Ovary (tissue), 7 donors: ENCODE measurements at regions not wholly inside any gene's neighbourhood (a gene's known extent, or its start where the extent isn't known, plus 50 kb on each side); places are given as distances from the start of the nearest gene placed in this dataset.

ENCODE experiments used
- DNase-seq, 5 donors: peaks; one replicate each; pipeline ENCODE4 v3.0.0-alpha.2; 2019 to 2020
- H3K27ac ChIP-seq, 2 donors: fragments of 200-600 bp; one replicate each; pipeline versions ENCODE4 v1.5.1 to v1.8.0; 2019 to 2022
- H3K27me3 ChIP-seq: fragments of 200-600 bp; one replicate; pipeline ENCODE4 v1.8.0; 2022
- H3K36me3 ChIP-seq: fragments of 200-600 bp; sonication (generic); one replicate; pipeline ENCODE4 v1.5.1; 2019
- H3K4me1 ChIP-seq: one replicate; pipeline ENCODE4 v1.8.1; 2013; ENCODE audit warnings: mild to moderate bottlenecking, moderate library complexity; ENCODE audit not compliant: insufficient read depth
- H3K4me3 ChIP-seq: fragments of 200-600 bp; sonication (generic); one replicate; pipeline ENCODE4 v1.5.1; 2017
- H3K9me3 ChIP-seq, 2 donors: fragments of 200-600 bp in 1 of 2; sonication (generic) in 1 of 2; one replicate each; pipeline versions ENCODE4 v1.5.1 to v1.8.1; 2013 to 2019; ENCODE audit warnings: mild to moderate bottlenecking in 1 of 2, moderate library complexity in 1 of 2
- CTCF ChIP-seq, 3 donors: fragments of 450-650 bp in 2 of 3; fragments of 200-600 bp in 1 of 3; IDR thresholded peaks; one replicate each; pipeline versions ENCODE4 v1.5.1 to v1.8.0; 2016 to 2022; ENCODE audit warnings: antibody characterized with exemption in 3 of 3, mild to moderate bottlenecking in 1 of 3
- EP300 ChIP-seq: sonication (generic); formaldehyde crosslinking; IDR thresholded peaks from one replicate; pipeline ENCODE4 v1.6.1; 2017; ENCODE audit warnings: antibody characterized with exemption
- POLR2A ChIP-seq: fragments of 450-650 bp; IDR thresholded peaks from one replicate; pipeline ENCODE4 v1.6.1; 2017; ENCODE audit warnings: antibody characterized with exemption, mild to moderate bottlenecking, moderate library complexity
- WGBS, 3 donors: extraction: QIAGEN DNeasy Blood & Tissue Kit in 1 of 3; methylation state at CpG; one replicate each; pipeline versions ENCODE4 v1.1.5 to v1.1.7; 2013 to 2017; 5-methylcytosine and 5-hydroxymethylcytosine counted together
- intact Hi-C, 4 donors: fragments of 100-400 bp; cut with DNase I; formaldehyde crosslinking; loops; one replicate each; pipeline versions ENCODE4 v1.11.0 to v1.15.1; 2022 to 2023
- donor health status: DM: no; HTN: no; CAD: no; lungs with moderate emphysema.
- donor health status: DM: no; HTN: no; CAD: no.
- donor health status: Bipolar disorder and iron deficiency.
- donor health status: DM: no; HTN: no; CAD: no.
- donor health status: DM: yes; HTN: yes; CAD: no.

DNA sequence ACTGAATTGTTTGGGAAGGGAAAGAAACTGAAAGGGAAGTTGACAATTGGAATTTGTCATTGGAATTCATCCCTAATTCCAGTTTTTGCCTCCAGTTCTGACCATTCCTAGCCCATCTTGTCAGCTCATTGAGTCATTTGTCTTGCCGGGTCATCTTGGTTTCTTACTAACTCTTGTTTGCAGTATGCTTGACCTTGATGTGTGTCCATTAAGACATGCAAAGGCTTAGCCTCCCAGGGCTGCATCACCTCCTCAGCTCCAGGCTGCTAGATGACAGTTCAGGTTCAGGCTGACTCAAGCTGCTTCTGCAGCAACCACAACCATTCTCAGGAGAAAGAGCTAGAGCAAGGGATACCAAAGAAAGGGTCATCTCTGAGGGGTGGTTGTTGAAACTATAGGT, 151.3 kb upstream of the PTGFR start:
- Histone ChIP-seq H3K27me3 (no peaks in the 10 kb centered on the region), H3K4me1 (no peaks in the 10 kb centered on the region), H3K4me3 (no peak overlapping the region), H3K36me3 (no peaks in the 10 kb centered on the region), H3K27ac (no peak overlapping the region), H3K9me3 (no peaks in the 10 kb centered on the region)
- WGBS, 3 donors, result 83 to 88% (median 86%) methylated on average over 1 of the region's 1 CpG
- no peak for DNase-seq
- intact Hi-C loops, result no loop called here
- TF ChIP-seq EP300, result no peak
- TF ChIP-seq POLR2A, result no peak
- TF ChIP-seq CTCF (IDR thresholded peaks at IDR 0.05), result no peak

DNA sequence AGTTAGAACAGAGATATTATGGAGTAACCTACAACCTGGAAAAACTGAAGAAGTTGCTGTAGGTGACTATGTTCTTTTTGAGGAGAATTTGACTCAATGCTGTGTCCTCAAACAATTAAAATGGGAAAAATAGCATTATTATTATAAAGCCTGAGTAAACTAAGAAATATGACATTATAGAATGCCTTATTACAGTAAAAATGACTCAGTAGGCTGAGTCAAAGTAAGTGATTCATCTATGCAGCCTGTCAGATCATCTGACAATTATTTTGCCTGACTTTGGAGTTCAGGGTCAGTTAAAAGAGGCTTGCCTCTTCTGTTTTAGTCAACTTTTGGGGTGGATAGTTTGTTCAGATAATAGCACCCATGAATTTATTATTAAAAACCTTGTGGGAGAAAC, 150.8 kb upstream of the PTGFR start:
- H3K4me1 ChIP-seq, result no peaks in the 10 kb centered on the region
- no peaks in the 10 kb centered on the region for H3K27me3 ChIP-seq
- no peaks in the 10 kb centered on the region for H3K9me3 ChIP-seq
- TF ChIP-seq EP300 (no peak), POLR2A (no peak), CTCF (IDR thresholded peaks at IDR 0.05) (no peak)
- intact Hi-C loops, result no loop called here
- DNase-seq, result no peak
- no peak overlapping the region for H3K4me3 ChIP-seq
- no peak overlapping the region for H3K27ac ChIP-seq
- no peaks in the 10 kb centered on the region for H3K36me3 ChIP-seq

GRCh38 chr1:78348496-78349284, 142.1 kb upstream of the PTGFR start:
- intact Hi-C loops, result no loop called here
- Histone ChIP-seq H3K4me3 (no peak overlapping the region), H3K27me3 (no peaks in the 10 kb centered on the region), H3K36me3 (no peaks in the 10 kb centered on the region), H3K4me1 (no peaks in the 10 kb centered on the region), H3K9me3 (no peaks in the 10 kb centered on the region), H3K27ac (no peak overlapping the region)
- no peak for TF ChIP-seq POLR2A
- no peak for TF ChIP-seq CTCF (IDR thresholded peaks at IDR 0.05)
- no peak for DNase-seq

- WGBS, 3 donors, result 71 to 86% (median 77%) methylated on average over 2 of the region's 2 CpGs
- no peaks in the 10 kb centered on the region for H3K27me3 ChIP-seq
- no peak for DNase-seq
- H3K4me1 ChIP-seq, result no peaks in the 10 kb centered on the region
- intact Hi-C loops, result no loop called here
- no peaks in the 10 kb centered on the region for H3K9me3 ChIP-seq
- TF ChIP-seq POLR2A (no peak), CTCF (IDR thresholded peaks at IDR 0.05) (no peak), EP300 (no peak)
- H3K27ac ChIP-seq, result no peak overlapping the region
- no peaks in the 10 kb centered on the region for H3K36me3 ChIP-seq
- H3K4me3 ChIP-seq, result no peak overlapping the region
Observed at GRCh38 chr1:78351551-78352216, 139.1 kb upstream of the PTGFR start.
